ENCODE measurements at regions not wholly inside any gene's neighbourhood (a gene's known extent, or its start where the extent isn't known, plus 50 kb on each side); places are given as distances from the start of the nearest gene placed in this dataset.

DNA sequence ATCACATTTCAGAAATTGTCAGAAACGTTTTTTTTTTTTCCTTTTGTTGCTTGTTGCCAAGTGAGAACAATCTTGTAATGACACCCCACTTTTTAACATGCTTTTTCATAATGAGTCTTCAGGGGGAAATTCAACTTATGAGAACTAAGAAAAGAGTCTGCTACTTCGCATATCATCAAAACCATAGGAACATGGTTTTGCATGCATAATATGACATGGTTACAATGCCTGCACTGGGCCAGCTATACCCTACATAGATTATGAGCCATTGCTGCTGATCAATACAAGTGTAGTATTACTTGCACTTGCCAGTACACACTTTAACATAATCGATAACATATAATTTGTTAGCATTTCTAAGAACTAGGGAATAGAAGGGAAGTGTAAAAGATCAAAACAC lies 191.0 kb upstream of the NBEA start:
- Histone ChIP-seq H3K79me2 (ENCODE audit: insufficient read depth, low read depth) (no peaks in the 10 kb centered on the region), H3K27me3 (ENCODE audit: insufficient read depth, low read depth) (no peaks in the 10 kb centered on the region), H3K9ac (no peak overlapping the region), H2AFZ (ENCODE audit: low read depth) (no peak overlapping the region), H4K20me1 (ENCODE audit: insufficient read depth) (no peaks in the 10 kb centered on the region), H3K36me3 (ENCODE audit: insufficient read depth) (no peaks in the 10 kb centered on the region), H3K4me3 (IDR thresholded peaks at IDR 0.05; ENCODE audit: insufficient read depth, low read depth, low read length) (no peak overlapping the region), H3K4me1 (ENCODE audit: low read depth, poor library complexity, severe bottlenecking) (no peaks in the 10 kb centered on the region), H3K27ac (no peak overlapping the region), H3K4me2 (no peak overlapping the region)
- TF ChIP-seq, protein P1, sequence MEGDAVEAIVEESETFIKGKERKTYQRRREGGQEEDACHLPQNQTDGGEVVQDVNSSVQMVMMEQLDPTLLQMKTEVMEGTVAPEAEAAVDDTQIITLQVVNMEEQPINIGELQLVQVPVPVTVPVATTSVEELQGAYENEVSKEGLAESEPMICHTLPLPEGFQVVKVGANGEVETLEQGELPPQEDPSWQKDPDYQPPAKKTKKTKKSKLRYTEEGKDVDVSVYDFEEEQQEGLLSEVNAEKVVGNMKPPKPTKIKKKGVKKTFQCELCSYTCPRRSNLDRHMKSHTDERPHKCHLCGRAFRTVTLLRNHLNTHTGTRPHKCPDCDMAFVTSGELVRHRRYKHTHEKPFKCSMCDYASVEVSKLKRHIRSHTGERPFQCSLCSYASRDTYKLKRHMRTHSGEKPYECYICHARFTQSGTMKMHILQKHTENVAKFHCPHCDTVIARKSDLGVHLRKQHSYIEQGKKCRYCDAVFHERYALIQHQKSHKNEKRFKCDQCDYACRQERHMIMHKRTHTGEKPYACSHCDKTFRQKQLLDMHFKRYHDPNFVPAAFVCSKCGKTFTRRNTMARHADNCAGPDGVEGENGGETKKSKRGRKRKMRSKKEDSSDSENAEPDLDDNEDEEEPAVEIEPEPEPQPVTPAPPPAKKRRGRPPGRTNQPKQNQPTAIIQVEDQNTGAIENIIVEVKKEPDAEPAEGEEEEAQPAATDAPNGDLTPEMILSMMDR (conservative IDR thresholded peaks at IDR 0.05; ENCODE audit: low read depth, low read length) = no peak

DNA sequence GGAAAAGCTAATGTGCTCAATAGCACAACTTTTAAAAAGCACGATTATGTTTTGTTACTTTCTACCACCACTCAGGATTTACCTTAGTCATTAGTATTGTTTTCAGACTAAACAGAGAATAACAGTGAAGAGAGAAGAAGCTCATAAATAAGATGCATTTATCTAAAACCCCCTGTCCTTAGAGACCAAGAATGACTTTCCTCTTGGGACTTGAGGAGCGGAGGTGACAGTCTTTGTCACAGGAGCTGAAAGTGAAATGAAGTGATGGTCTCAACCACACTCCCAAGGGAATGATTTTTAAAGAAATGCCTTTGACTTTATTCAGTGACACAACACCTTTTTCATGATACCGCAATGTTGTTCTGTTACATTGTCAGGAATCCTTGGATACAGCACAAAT lies 190.6 kb upstream of the NBEA start:
- no peak overlapping the region for H2AFZ ChIP-seq (ENCODE audit: low read depth)
- no peak overlapping the region for H3K4me2 ChIP-seq
- no peaks in the 10 kb centered on the region for H3K79me2 ChIP-seq (ENCODE audit: insufficient read depth, low read depth)
- TF ChIP-seq, protein P1 (conservative IDR thresholded peaks at IDR 0.05; ENCODE audit: low read depth, low read length) = no peak
- no peaks in the 10 kb centered on the region for H3K4me1 ChIP-seq (ENCODE audit: low read depth, poor library complexity, severe bottlenecking)
- H3K36me3 ChIP-seq (ENCODE audit: insufficient read depth) = no peaks in the 10 kb centered on the region
- H3K27me3 ChIP-seq (ENCODE audit: insufficient read depth, low read depth) = no peaks in the 10 kb centered on the region
- no peak overlapping the region for H3K4me3 ChIP-seq (IDR thresholded peaks at IDR 0.05; ENCODE audit: insufficient read depth, low read depth, low read length)
- H3K9ac ChIP-seq = no peak overlapping the region
- H3K27ac ChIP-seq = no peak overlapping the region
- H4K20me1 ChIP-seq (ENCODE audit: insufficient read depth) = no peaks in the 10 kb centered on the region

DNA sequence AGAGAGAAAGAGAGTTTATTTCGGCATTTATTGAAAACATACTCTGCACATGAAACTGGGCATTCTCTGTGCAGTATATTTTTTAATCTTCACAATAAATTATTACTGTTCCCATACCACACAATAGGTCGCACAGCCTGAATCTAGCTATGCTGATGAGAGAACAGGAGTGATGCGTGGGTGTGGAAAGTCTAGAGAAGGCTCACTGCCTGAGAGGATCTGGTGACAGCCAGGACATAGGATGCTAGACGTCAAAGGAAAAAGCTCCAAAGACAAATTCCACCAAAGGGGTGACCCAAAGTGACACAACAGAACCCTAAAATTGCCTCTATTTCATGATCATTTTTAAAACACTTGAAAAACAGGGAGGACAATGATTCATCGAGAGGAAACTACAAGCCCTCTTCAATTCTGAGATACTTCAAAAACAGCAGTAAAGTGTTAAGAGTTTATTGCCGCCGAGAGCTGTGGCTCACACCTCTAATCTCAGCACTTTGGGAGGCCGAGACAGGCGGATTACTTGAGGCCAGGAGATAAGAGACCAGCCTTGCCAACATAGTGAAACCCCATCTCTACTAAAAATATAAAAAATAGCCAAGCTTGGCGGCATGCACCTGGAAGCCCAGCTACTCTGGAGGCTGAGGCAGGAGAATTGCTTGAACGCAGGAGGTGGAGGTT lies 189.6 kb upstream of the NBEA start:
- Histone ChIP-seq H3K4me3 (IDR thresholded peaks at IDR 0.05; ENCODE audit: insufficient read depth, low read depth, low read length) (no peak overlapping the region), H3K9ac (no peak overlapping the region), H3K36me3 (ENCODE audit: insufficient read depth) (no peaks in the 10 kb centered on the region), H4K20me1 (ENCODE audit: insufficient read depth) (no peaks in the 10 kb centered on the region), H2AFZ (ENCODE audit: low read depth) (no peak overlapping the region), H3K27me3 (ENCODE audit: insufficient read depth, low read depth) (no peaks in the 10 kb centered on the region), H3K79me2 (ENCODE audit: insufficient read depth, low read depth) (no peaks in the 10 kb centered on the region), H3K4me1 (ENCODE audit: low read depth, poor library complexity, severe bottlenecking) (no peaks in the 10 kb centered on the region), H3K27ac (no peak overlapping the region), H3K4me2 (no peak overlapping the region)
- TF ChIP-seq, protein P1 (conservative IDR thresholded peaks at IDR 0.05; ENCODE audit: low read depth, low read length) = no peak

DNA sequence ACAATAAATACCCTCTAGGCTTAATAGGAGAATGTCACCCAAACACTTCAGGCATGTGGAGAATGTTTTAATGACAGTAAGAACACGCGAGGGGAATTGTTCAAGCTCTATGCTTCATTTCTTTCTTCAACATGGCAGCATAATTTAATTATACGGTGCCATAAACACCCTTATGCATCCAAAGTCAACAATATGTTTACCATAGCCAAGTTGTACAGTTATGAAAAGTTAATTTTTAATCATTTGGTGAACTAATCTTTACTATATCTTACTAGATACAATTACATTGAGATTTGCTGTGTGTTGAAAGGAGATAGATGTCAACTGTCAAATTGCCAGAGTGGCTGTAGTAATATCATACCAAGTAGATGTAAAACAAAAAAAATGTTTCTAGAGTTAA lies 185.9 kb upstream of the NBEA start:
- Histone ChIP-seq H3K79me2 (ENCODE audit: insufficient read depth, low read depth) (no peaks in the 10 kb centered on the region), H3K4me3 (IDR thresholded peaks at IDR 0.05; ENCODE audit: insufficient read depth, low read depth, low read length) (no peak overlapping the region), H3K27me3 (ENCODE audit: insufficient read depth, low read depth) (no peaks in the 10 kb centered on the region), H3K4me2 (no peak overlapping the region), H3K27ac (no peak overlapping the region), H4K20me1 (ENCODE audit: insufficient read depth) (no peaks in the 10 kb centered on the region), H3K9ac (no peak overlapping the region), H3K36me3 (ENCODE audit: insufficient read depth) (no peaks in the 10 kb centered on the region), H3K4me1 (ENCODE audit: low read depth, poor library complexity, severe bottlenecking) (no peaks in the 10 kb centered on the region), H2AFZ (ENCODE audit: low read depth) (no peak overlapping the region)
- TF ChIP-seq, protein P1 (conservative IDR thresholded peaks at IDR 0.05; ENCODE audit: low read depth, low read length) = no peak

Data from KMS-11 (cell line).